Peyer's patch (tissue), 4 donors: ENCODE measurements at regions not wholly inside any gene's neighbourhood (a gene's known extent, or its start where the extent isn't known, plus 50 kb on each side); places are given as distances from the start of the nearest gene placed in this dataset.

Source experiments
- DNase-seq, 3 donors: peaks; one replicate each; pipeline ENCODE4 v3.0.0-alpha.2; 2017 to 2019
- H3K27ac ChIP-seq, 4 donors: fragments of 200-600 bp; sonication (generic); one replicate each; pipeline ENCODE4 v1.5.1; 2016 to 2019
- H3K27me3 ChIP-seq, 2 donors: fragments of 200-600 bp; sonication (generic); one replicate each; pipeline ENCODE4 v1.5.1; 2019
- H3K36me3 ChIP-seq, 3 donors: fragments of 200-600 bp; sonication (generic); one replicate each; pipeline ENCODE4 v1.5.1; 2016 to 2019
- H3K4me1 ChIP-seq, 4 donors: fragments of 200-600 bp; sonication (generic); one replicate each; pipeline ENCODE4 v1.5.1; 2016 to 2019
- H3K4me3 ChIP-seq, 4 donors: fragments of 200-600 bp; sonication (generic); 1 replicate in 3 of 4; 2 replicates in 1 of 4; pipeline ENCODE4 v1.5.1; 2016 to 2019; ENCODE audit warnings: mild to moderate bottlenecking in 1 of 4
- H3K9me3 ChIP-seq, 4 donors: fragments of 200-600 bp; sonication (generic); one replicate each; pipeline ENCODE4 v1.5.1; 2016 to 2019; ENCODE audit warnings: mild to moderate bottlenecking in 1 of 4
- CTCF ChIP-seq, 6 experiments: fragments of 450-650 bp in 4 of 6; fragments of 200-600 bp in 2 of 6; sonication (generic) in 1 of 6; IDR thresholded peaks; one replicate each; pipeline ENCODE4 v1.5.1; 2017 to 2019; ENCODE audit warnings: antibody characterized with exemption in 6 of 6, mild to moderate bottlenecking in 3 of 6, moderate library complexity in 1 of 6
- POLR2A ChIP-seq, 2 donors: fragments of 450-650 bp; IDR thresholded peaks; one replicate each; pipeline ENCODE4 v1.5.1; 2017; ENCODE audit warnings: antibody characterized with exemption in 2 of 2, mild to moderate bottlenecking in 2 of 2, moderate library complexity in 2 of 2

GRCh38 chrX:69000877-69001276, 164.4 kb downstream of the PJA1 start:
- Histone ChIP-seq H3K27me3 (no peaks in the 10 kb centered on the region), H3K9me3 (no peaks in the 10 kb centered on the region), H3K27ac (no peak overlapping the region), H3K36me3 (no peaks in the 10 kb centered on the region), H3K4me1 (no peaks in the 10 kb centered on the region), H3K4me3 (no peak overlapping the region)
- TF ChIP-seq CTCF (IDR thresholded peaks at IDR 0.05) = no peak
- TF ChIP-seq POLR2A (IDR thresholded peaks at IDR 0.05) = no peak
- DNase-seq = no peak

DNA sequence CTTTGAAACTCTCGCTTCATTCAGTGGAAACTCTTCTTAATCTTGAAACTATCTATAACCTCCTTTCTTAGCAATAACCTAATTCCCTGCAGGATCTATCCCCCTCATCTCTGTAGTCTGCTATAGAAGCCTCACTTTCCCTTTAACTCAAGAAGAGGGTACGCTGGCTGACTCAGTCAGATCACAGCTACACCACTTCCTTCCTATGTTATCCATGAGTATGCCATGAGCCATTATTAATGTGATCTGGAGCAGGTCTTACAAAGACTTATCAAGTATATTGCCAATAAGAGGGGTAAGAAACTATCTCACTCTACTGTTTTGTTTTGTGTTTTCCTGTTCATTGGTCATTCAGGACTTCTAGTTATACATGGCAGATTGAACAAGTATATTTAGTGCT, 165.3 kb downstream of the PJA1 start:
- TF ChIP-seq CTCF (IDR thresholded peaks at IDR 0.05) (no peak), POLR2A (IDR thresholded peaks at IDR 0.05) (no peak)
- no peaks in the 10 kb centered on the region for H3K9me3 ChIP-seq
- H3K36me3 ChIP-seq = no peaks in the 10 kb centered on the region
- H3K4me3 ChIP-seq = no peak overlapping the region
- H3K27me3 ChIP-seq = no peaks in the 10 kb centered on the region
- peaks cover 0 to 8% (median 0%) of the 10 kb centered on the region in 4 donors for H3K4me1 ChIP-seq
- no peak for DNase-seq
- H3K27ac ChIP-seq = no peak overlapping the region

GRCh38 chrX:68999356-68999755, 165.9 kb downstream of the PJA1 start:
- Histone ChIP-seq H3K27ac (no peak overlapping the region), H3K4me3 (no peak overlapping the region), H3K4me1 (peaks cover 0 to 8% (median 0%) of the 10 kb centered on the region in 4 donors), H3K27me3 (no peaks in the 10 kb centered on the region), H3K9me3 (no peaks in the 10 kb centered on the region), H3K36me3 (no peaks in the 10 kb centered on the region)
- TF ChIP-seq CTCF (IDR thresholded peaks at IDR 0.05) (no peak), POLR2A (IDR thresholded peaks at IDR 0.05) (no peak)
- no peak for DNase-seq

GRCh38 chrX:68998716-68999115, 166.5 kb downstream of the PJA1 start:
- no peak for DNase-seq
- Histone ChIP-seq H3K9me3 (no peaks in the 10 kb centered on the region), H3K27me3 (no peaks in the 10 kb centered on the region), H3K4me3 (no peak overlapping the region), H3K36me3 (no peaks in the 10 kb centered on the region), H3K4me1 (peaks cover 0 to 8% (median 0%) of the 10 kb centered on the region in 4 donors), H3K27ac (no peak overlapping the region)
- TF ChIP-seq POLR2A (IDR thresholded peaks at IDR 0.05) (no peak), CTCF (IDR thresholded peaks at IDR 0.05) (no peak)

DNA sequence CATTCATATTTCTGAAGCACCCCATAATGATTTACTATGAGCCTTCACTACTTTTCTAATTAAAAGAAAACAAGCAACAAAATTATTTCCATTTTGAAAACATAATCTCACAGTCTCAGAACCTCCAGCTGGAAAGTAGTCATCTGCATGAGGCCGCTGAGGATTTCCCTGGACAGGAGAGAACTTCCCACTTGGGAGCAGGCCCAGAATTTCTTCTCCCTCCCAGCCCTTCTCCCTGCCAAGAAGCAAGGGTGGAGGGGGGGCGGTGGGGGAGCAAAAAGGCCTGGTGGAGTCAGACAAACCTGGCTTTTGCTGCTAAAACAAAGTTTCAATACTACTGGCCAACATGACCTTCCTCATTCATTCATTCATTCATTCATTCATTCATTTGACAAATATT, 167.3 kb downstream of the PJA1 start:
- H3K27ac ChIP-seq = no peak overlapping the region
- no peaks in the 10 kb centered on the region for H3K27me3 ChIP-seq

More for the DNA sequence above, 167.3 kb downstream of the PJA1 start:
- no peak for DNase-seq
- H3K36me3 ChIP-seq = no peaks in the 10 kb centered on the region
- peaks cover 0 to 8% (median 0%) of the 10 kb centered on the region in 4 donors for H3K4me1 ChIP-seq
- no peak overlapping the region for H3K4me3 ChIP-seq
- no peaks in the 10 kb centered on the region for H3K9me3 ChIP-seq
- TF ChIP-seq POLR2A (IDR thresholded peaks at IDR 0.05) (no peak), CTCF (IDR thresholded peaks at IDR 0.05) (no peak)
